NT2/D1 (cell line): ENCODE measurements at regions not wholly inside any gene's neighbourhood (a gene's known extent, or its start where the extent isn't known, plus 50 kb on each side); places are given as distances from the start of the nearest gene placed in this dataset.

Source experiments
- YY1 ChIP-seq: IDR thresholded peaks from 2 replicates; pipeline ENCODE4 v1.6.1; 2011; ENCODE audit not compliant: insufficient read length, insufficient read depth
- ZNF274 ChIP-seq: IDR thresholded peaks from 2 replicates; pipeline ENCODE4 v1.6.1; 2011; ENCODE audit warnings: mild to moderate bottlenecking, low read depth, low read length

DNA sequence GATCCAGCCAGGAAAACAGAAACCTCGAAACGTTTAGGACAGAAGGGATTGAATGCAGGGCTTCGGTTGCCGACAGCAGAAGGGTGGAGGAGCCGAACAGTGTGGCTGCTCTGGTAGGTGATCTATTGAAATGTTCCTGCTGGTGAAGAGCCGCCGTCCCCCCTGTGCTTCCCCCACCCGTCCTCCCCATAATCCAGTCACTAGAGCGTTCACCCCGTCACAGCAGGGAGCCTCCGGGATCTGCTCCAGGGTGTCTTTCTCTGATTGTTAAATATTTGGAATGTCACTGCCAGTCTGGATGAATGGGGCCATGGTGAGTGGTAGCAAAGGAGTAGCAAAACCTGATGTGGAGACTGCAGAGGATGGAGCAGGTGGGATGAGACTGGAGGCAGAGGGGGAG is 255.1 kb upstream of the CSF3R start:
- no peak for TF ChIP-seq YY1
- TF ChIP-seq ZNF274, result no peak
